ENCODE measurements at regions not wholly inside any gene's neighbourhood (a gene's known extent, or its start where the extent isn't known, plus 50 kb on each side); places are given as distances from the start of the nearest gene placed in this dataset.

- Histone ChIP-seq H3K9me3 (ENCODE audit: low read length) (no peaks in the 10 kb centered on the region), H3K4me3 (ENCODE audit: low read length) (no peak overlapping the region), H3K79me2 (replicated peaks; ENCODE audit: insufficient read depth, low read length) (no peaks in the 10 kb centered on the region), H3K27me3 (ENCODE audit: insufficient read depth, low read depth, low read length) (no peaks in the 10 kb centered on the region), H3F3A (ENCODE audit: insufficient read depth, low read length, poor library complexity, severe bottlenecking) (no peaks in the 10 kb centered on the region), H3K9ac (ENCODE audit: low read length) (no peak overlapping the region), H3K9me2 (ENCODE audit: insufficient read depth, low read length) (no peaks in the 10 kb centered on the region), H3K4me2 (ENCODE audit: low read length) (no peak overlapping the region), H2AFZ (ENCODE audit: low read depth, low read length) (no peak overlapping the region), H3K36me3 (ENCODE audit: insufficient read depth, low read length) (no peaks in the 10 kb centered on the region), H3K27ac (ENCODE audit: low read length) (no peak overlapping the region), H4K20me1 (ENCODE audit: insufficient read depth) (no peaks in the 10 kb centered on the region)
- no peak for TF ChIP-seq EP300 (conservative IDR thresholded peaks at IDR 0.05; ENCODE audit: poor library complexity, severe bottlenecking)
- no peak for TF ChIP-seq REST (IDR thresholded peaks at IDR 0.05; ENCODE audit: borderline replicate concordance)
- no peak for TF ChIP-seq RAD21 (conservative IDR thresholded peaks at IDR 0.05)
- TF ChIP-seq TAF1 (IDR thresholded peaks at IDR 0.05; ENCODE audit: low read depth): no peak
- TF ChIP-seq POLR2AphosphoS5 (IDR thresholded peaks at IDR 0.05): no peak
- TF ChIP-seq EZH2 (IDR thresholded peaks at IDR 0.05; ENCODE audit: borderline replicate concordance, insufficient read depth, low read length, poor library complexity, severe bottlenecking): no peak
- no peak for TF ChIP-seq MXI1 (conservative IDR thresholded peaks at IDR 0.05; ENCODE audit: poor library complexity, severe bottlenecking)
- no peak for TF ChIP-seq CTCF (IDR thresholded peaks at IDR 0.05; ENCODE audit: poor library complexity, severe bottlenecking)
- TF ChIP-seq SMC3 (conservative IDR thresholded peaks at IDR 0.05; ENCODE audit: poor library complexity): no peak
Observed at GRCh38 chr2:139720056-139720455, 939.9 kb upstream of the NXPH2 start.

- no peak overlapping the region for H2AFZ ChIP-seq (ENCODE audit: low read depth, low read length)
- H3K9me2 ChIP-seq (ENCODE audit: insufficient read depth, low read length): no peaks in the 10 kb centered on the region
- TF ChIP-seq REST (IDR thresholded peaks at IDR 0.05; ENCODE audit: borderline replicate concordance) (no peak), MXI1 (conservative IDR thresholded peaks at IDR 0.05; ENCODE audit: poor library complexity, severe bottlenecking) (no peak), SMC3 (conservative IDR thresholded peaks at IDR 0.05; ENCODE audit: poor library complexity) (no peak), TAF1 (IDR thresholded peaks at IDR 0.05; ENCODE audit: low read depth) (no peak), EZH2 (IDR thresholded peaks at IDR 0.05; ENCODE audit: borderline replicate concordance, insufficient read depth, low read length, poor library complexity, severe bottlenecking) (no peak), RAD21 (conservative IDR thresholded peaks at IDR 0.05) (no peak), EP300 (conservative IDR thresholded peaks at IDR 0.05; ENCODE audit: poor library complexity, severe bottlenecking) (no peak), POLR2AphosphoS5 (IDR thresholded peaks at IDR 0.05) (no peak)
- H3K9ac ChIP-seq (ENCODE audit: low read length): no peak overlapping the region
- no peak overlapping the region for H3K27ac ChIP-seq (ENCODE audit: low read length)
- no peaks in the 10 kb centered on the region for H4K20me1 ChIP-seq (ENCODE audit: insufficient read depth)
- no peaks in the 10 kb centered on the region for H3F3A ChIP-seq (ENCODE audit: insufficient read depth, low read length, poor library complexity, severe bottlenecking)
- H3K36me3 ChIP-seq (ENCODE audit: insufficient read depth, low read length): no peaks in the 10 kb centered on the region
- no peak overlapping the region for H3K4me3 ChIP-seq (ENCODE audit: low read length)
- no peaks in the 10 kb centered on the region for H3K27me3 ChIP-seq (ENCODE audit: insufficient read depth, low read depth, low read length)
- H3K4me2 ChIP-seq (ENCODE audit: low read length): no peak overlapping the region
- no peaks in the 10 kb centered on the region for H3K9me3 ChIP-seq (ENCODE audit: low read length)
- H3K79me2 ChIP-seq (replicated peaks; ENCODE audit: insufficient read depth, low read length): no peaks in the 10 kb centered on the region
Observed at GRCh38 chr2:139704606-139705005, 924.4 kb upstream of the NXPH2 start.
